ENCODE measurements at regions not wholly inside any gene's neighbourhood (a gene's known extent, or its start where the extent isn't known, plus 50 kb on each side); places are given as distances from the start of the nearest gene placed in this dataset.

DNA sequence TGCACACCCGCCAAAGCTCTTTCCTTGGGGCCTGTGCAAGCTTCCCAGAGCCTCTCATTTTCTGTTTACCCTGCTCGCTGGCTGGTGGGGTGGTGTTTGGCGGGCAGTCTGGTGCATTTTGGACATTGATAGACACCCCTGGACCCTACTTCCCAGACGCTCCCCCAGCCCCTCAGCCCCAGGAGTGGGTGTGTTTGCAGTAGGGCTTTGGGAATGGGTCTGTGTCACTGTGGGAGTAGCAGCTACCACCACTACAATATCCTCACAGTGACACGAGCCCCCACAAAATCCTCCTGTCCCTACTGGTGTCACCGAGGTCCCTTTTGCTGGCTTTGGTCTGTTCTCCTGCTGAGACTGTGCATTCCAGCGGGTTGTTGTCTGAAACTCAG, 371.3 kb downstream of the TMEM121 start:
- Histone ChIP-seq H3K4me1 (no peaks in the 10 kb centered on the region), H3K4me3 (ENCODE audit: low read depth, low read length) (no peak overlapping the region), H3K27me3 (replicated peaks; ENCODE audit: control insufficient read depth, insufficient read depth, low read length) (no peaks in the 10 kb centered on the region; the same call in 1 of the 2 replicates), H3K9me3 (no peaks in the 10 kb centered on the region), H3K36me3 (ENCODE audit: control insufficient read depth, insufficient read depth, low read length) (no peaks in the 10 kb centered on the region)
- TF ChIP-seq, protein P1, sequence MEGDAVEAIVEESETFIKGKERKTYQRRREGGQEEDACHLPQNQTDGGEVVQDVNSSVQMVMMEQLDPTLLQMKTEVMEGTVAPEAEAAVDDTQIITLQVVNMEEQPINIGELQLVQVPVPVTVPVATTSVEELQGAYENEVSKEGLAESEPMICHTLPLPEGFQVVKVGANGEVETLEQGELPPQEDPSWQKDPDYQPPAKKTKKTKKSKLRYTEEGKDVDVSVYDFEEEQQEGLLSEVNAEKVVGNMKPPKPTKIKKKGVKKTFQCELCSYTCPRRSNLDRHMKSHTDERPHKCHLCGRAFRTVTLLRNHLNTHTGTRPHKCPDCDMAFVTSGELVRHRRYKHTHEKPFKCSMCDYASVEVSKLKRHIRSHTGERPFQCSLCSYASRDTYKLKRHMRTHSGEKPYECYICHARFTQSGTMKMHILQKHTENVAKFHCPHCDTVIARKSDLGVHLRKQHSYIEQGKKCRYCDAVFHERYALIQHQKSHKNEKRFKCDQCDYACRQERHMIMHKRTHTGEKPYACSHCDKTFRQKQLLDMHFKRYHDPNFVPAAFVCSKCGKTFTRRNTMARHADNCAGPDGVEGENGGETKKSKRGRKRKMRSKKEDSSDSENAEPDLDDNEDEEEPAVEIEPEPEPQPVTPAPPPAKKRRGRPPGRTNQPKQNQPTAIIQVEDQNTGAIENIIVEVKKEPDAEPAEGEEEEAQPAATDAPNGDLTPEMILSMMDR (IDR thresholded peaks at IDR 0.05; ENCODE audit: insufficient read depth in 1 of 2, low read depth in 1 of 2, low read length in 1 of 2, severe bottlenecking in 1 of 2, unreplicated experiment in 1 of 2): no peak
- Mint-ChIP-seq H3K36me3 (ENCODE audit: insufficient read depth, unreplicated experiment) (no peaks in the 10 kb centered on the region), H3K4me1 (ENCODE audit: low read depth, unreplicated experiment) (no peaks in the 10 kb centered on the region), H3K27ac (ENCODE audit: unreplicated experiment) (no peak overlapping the region), H3K4me3 (ENCODE audit: unreplicated experiment) (no peak overlapping the region), H3K27me3 (ENCODE audit: insufficient read depth, unreplicated experiment) (peaks cover 5% of the 10 kb centered on the region), H3K9me3 (ENCODE audit: unreplicated experiment) (no peaks in the 10 kb centered on the region)
- DNase-seq: no peak
- CTCF ChIA-PET: no interaction called here
- no TSS peak for BruUV-seq (replicated peaks)
- intact Hi-C loops (cut with micrococcal nuclease; ENCODE audit: unreplicated experiment): no loop called here
- POLR2A ChIA-PET: no interaction called here

DNA sequence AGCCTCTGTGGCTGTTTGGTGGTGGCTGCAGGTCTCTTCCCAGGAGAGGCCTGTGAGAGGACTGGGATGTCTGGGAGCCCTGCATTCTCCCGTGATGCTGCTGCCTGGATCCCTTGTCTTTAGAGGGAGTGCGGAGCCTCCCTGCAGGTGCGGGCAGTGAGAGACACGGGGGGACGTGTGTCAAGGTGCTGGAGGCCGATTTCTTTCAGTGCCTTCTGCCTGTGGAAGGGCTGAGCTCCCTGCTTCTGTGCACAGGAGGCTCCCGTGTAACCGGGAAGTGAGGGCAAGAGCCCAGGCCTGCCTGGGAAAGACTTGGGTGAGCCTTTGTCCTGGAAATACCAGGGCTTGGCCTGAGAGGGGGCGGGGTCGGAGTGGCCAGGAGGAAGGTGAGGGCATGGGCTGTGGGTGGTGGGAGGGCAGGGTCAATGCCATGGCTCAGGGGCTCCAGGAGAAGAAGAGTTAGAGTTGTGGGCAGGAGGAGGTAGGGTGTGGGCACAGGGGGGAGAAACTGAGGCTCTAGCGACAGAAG, 372.2 kb downstream of the TMEM121 start:
- H3K9me3 ChIP-seq: no peaks in the 10 kb centered on the region
- no peaks in the 10 kb centered on the region for H3K4me1 Mint-ChIP-seq (ENCODE audit: low read depth, unreplicated experiment)

DNA sequence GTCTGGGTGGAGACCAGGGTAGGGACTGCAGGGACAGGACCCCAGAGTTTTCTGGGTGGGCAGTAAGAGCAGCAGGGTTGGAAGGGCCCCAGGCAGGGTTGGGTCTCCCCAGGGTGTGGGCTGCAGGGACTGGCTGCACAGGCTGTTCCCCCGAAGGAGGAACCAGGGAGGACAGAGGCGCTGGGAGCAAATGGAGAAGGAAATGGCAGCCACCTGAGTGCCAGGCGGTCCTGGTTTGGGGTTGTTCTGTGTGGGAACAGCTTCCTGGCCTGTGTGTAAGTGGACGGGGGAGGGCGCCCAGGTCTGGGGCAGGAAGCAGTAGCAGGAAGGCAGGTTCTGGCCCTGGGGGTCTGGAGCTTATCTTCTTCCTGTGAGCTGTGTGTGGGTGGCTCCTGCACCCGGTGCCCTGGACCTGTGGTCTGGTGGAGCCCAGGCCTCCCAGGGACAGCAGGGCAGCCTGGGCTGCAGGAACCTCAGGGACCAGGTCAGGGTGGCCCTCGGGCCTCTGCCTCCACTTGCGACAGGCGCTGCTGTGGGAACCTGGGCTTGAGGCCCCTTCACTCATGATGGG, 372.8 kb downstream of the TMEM121 start:
- BruUV-seq (replicated peaks): no TSS peak
- no peaks in the 10 kb centered on the region for H3K36me3 Mint-ChIP-seq (ENCODE audit: insufficient read depth, unreplicated experiment)
- CTCF ChIA-PET: no interaction called here

More for the DNA sequence above, 372.2 kb downstream of the TMEM121 start:
- Histone ChIP-seq H3K36me3 (ENCODE audit: control insufficient read depth, insufficient read depth, low read length) (no peaks in the 10 kb centered on the region), H3K4me1 (no peaks in the 10 kb centered on the region), H3K4me3 (ENCODE audit: low read depth, low read length) (no peak overlapping the region), H3K27me3 (replicated peaks; ENCODE audit: control insufficient read depth, insufficient read depth, low read length) (no peaks in the 10 kb centered on the region; the same call in 1 of the 2 replicates)
- ChIA-PET POLR2A (no interaction called here), CTCF (no interaction called here)
- H3K27me3 Mint-ChIP-seq (ENCODE audit: insufficient read depth, unreplicated experiment): peaks cover 5% of the 10 kb centered on the region
- no peak overlapping the region for H3K27ac Mint-ChIP-seq (ENCODE audit: unreplicated experiment)
- TF ChIP-seq, protein P1 (IDR thresholded peaks at IDR 0.05; ENCODE audit: insufficient read depth in 1 of 2, low read depth in 1 of 2, low read length in 1 of 2, severe bottlenecking in 1 of 2, unreplicated experiment in 1 of 2): no peak
- intact Hi-C loops (cut with micrococcal nuclease; ENCODE audit: unreplicated experiment): no loop called here
- H3K9me3 Mint-ChIP-seq (ENCODE audit: unreplicated experiment): no peaks in the 10 kb centered on the region
- DNase-seq: no peak
- no TSS peak for BruUV-seq (replicated peaks)
- no peak overlapping the region for H3K4me3 Mint-ChIP-seq (ENCODE audit: unreplicated experiment)
- no peaks in the 10 kb centered on the region for H3K36me3 Mint-ChIP-seq (ENCODE audit: insufficient read depth, unreplicated experiment)

More for the DNA sequence above, 372.8 kb downstream of the TMEM121 start:
- intact Hi-C loops (cut with micrococcal nuclease; ENCODE audit: unreplicated experiment): no loop called here
- Mint-ChIP-seq H3K27me3 (ENCODE audit: insufficient read depth, unreplicated experiment) (peaks cover 5% of the 10 kb centered on the region), H3K9me3 (ENCODE audit: unreplicated experiment) (no peaks in the 10 kb centered on the region), H3K27ac (ENCODE audit: unreplicated experiment) (no peak overlapping the region), H3K4me3 (ENCODE audit: unreplicated experiment) (no peak overlapping the region), H3K4me1 (ENCODE audit: low read depth, unreplicated experiment) (no peaks in the 10 kb centered on the region)
- Histone ChIP-seq H3K9me3 (no peaks in the 10 kb centered on the region), H3K4me1 (no peaks in the 10 kb centered on the region), H3K4me3 (ENCODE audit: low read depth, low read length) (no peak overlapping the region), H3K36me3 (ENCODE audit: control insufficient read depth, insufficient read depth, low read length) (no peaks in the 10 kb centered on the region), H3K27me3 (replicated peaks; ENCODE audit: control insufficient read depth, insufficient read depth, low read length) (no peaks in the 10 kb centered on the region; the same call in 1 of the 2 replicates)
- POLR2A ChIA-PET: no interaction called here
- no peak for DNase-seq
- TF ChIP-seq, protein P1 (IDR thresholded peaks at IDR 0.05; ENCODE audit: insufficient read depth in 1 of 2, low read depth in 1 of 2, low read length in 1 of 2, severe bottlenecking in 1 of 2, unreplicated experiment in 1 of 2): no peak
